HL-60 (cell line): ENCODE measurements at regions not wholly inside any gene's neighbourhood (a gene's known extent, or its start where the extent isn't known, plus 50 kb on each side); places are given as distances from the start of the nearest gene placed in this dataset.

ENCODE experiments used
- DNase-seq, 2 experiments: peaks; one replicate each; pipeline ENCODE4 v3.0.0-alpha.2; 2010 to 2020; ENCODE audit warnings: low read depth in 1 of 2, low spot score in 1 of 2
- H3K27ac ChIP-seq: fragments of 250-450 bp; sonication (Bioruptor Pico); replicated peaks from 2 replicates; pipeline ENCODE4 v1.5.1; 2020; ENCODE audit warnings: mild to moderate bottlenecking, moderate library complexity
- H3K27me3 ChIP-seq: fragments of 250-450 bp; sonication (Bioruptor Pico); 2 replicates; pipeline ENCODE4 v1.5.1; 2021; ENCODE audit warnings: mild to moderate bottlenecking, moderate library complexity; ENCODE audit not compliant: insufficient read depth, poor library complexity, severe bottlenecking
- H3K4me3 ChIP-seq: replicated peaks from 2 replicates; pipeline ENCODE4 v1.5.1; 2011; ENCODE audit warnings: mild to moderate bottlenecking, control low read depth, low read length; ENCODE audit not compliant: insufficient read depth
- GABPA ChIP-seq: IDR thresholded peaks from 2 replicates; pipeline ENCODE4 v1.6.1; 2012; ENCODE audit warnings: low read depth
- POLR2AphosphoS5 ChIP-seq: IDR thresholded peaks from 2 replicates; pipeline ENCODE4 v1.6.1; 2012; ENCODE audit warnings: low read depth
- SPI1 ChIP-seq: IDR thresholded peaks from 2 replicates; pipeline ENCODE4 v1.6.1; 2012; ENCODE audit warnings: low read depth, mild to moderate bottlenecking, borderline replicate concordance
- TF ChIP-seq, protein P1 (sequence below): IDR thresholded peaks from one replicate; pipeline ENCODE4 v1.5.1; 2011; ENCODE audit warnings: low read length, control low read depth, inconsistent platforms; ENCODE audit not compliant: insufficient read depth
- TF ChIP-seq, protein P2 (sequence below): IDR thresholded peaks from 2 replicates; pipeline ENCODE4 v1.6.1; 2012; ENCODE audit warnings: low read depth; ENCODE audit not compliant: insufficient replicate concordance

DNA sequence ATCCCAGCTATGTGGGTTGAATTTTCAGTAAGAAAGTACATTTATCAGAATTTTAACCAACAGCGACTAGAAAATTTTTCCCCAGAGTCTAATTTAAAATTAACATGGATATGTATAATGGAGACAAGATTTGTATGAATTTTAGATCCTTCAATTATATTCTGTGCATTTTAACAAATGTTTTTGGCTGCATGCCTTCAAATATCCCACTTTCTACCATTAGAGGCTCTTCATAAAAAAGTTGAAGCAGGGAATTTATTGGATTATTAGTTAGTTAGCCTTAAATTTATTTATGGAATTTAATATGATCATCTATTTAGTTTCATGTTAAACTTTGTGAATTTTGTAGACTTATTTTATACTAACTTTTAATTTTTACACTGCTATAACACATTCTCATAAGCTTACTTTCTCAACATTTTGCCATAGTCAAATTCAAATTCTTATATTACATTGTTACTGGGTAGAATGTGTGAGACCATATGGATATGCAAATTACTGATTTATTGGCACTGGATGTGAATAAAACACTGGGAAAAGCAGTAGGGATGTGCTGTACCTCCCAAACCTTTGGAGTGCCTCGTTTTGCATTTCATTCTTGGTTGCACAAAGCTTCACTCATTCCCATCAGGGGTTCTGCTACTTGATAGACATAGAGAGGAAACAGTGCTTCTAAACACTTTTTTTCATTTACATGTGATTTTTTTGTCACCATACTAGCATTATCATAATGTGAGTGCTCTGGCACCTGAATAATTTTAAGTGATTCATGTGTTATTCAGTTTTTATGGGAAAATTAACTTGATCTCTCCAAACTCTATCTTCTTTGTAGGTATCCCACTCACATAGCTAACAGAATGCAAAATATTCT, 491.8 kb upstream of the COX7C start:
- no peak overlapping the region for H3K4me3 ChIP-seq
- no peak for DNase-seq
- H3K27me3 ChIP-seq, result no peaks in the 10 kb centered on the region
- TF ChIP-seq GABPA, result no peak
- TF ChIP-seq, protein P1, sequence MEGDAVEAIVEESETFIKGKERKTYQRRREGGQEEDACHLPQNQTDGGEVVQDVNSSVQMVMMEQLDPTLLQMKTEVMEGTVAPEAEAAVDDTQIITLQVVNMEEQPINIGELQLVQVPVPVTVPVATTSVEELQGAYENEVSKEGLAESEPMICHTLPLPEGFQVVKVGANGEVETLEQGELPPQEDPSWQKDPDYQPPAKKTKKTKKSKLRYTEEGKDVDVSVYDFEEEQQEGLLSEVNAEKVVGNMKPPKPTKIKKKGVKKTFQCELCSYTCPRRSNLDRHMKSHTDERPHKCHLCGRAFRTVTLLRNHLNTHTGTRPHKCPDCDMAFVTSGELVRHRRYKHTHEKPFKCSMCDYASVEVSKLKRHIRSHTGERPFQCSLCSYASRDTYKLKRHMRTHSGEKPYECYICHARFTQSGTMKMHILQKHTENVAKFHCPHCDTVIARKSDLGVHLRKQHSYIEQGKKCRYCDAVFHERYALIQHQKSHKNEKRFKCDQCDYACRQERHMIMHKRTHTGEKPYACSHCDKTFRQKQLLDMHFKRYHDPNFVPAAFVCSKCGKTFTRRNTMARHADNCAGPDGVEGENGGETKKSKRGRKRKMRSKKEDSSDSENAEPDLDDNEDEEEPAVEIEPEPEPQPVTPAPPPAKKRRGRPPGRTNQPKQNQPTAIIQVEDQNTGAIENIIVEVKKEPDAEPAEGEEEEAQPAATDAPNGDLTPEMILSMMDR, result no peak
- TF ChIP-seq POLR2AphosphoS5, result no peak
- TF ChIP-seq, protein P2, sequence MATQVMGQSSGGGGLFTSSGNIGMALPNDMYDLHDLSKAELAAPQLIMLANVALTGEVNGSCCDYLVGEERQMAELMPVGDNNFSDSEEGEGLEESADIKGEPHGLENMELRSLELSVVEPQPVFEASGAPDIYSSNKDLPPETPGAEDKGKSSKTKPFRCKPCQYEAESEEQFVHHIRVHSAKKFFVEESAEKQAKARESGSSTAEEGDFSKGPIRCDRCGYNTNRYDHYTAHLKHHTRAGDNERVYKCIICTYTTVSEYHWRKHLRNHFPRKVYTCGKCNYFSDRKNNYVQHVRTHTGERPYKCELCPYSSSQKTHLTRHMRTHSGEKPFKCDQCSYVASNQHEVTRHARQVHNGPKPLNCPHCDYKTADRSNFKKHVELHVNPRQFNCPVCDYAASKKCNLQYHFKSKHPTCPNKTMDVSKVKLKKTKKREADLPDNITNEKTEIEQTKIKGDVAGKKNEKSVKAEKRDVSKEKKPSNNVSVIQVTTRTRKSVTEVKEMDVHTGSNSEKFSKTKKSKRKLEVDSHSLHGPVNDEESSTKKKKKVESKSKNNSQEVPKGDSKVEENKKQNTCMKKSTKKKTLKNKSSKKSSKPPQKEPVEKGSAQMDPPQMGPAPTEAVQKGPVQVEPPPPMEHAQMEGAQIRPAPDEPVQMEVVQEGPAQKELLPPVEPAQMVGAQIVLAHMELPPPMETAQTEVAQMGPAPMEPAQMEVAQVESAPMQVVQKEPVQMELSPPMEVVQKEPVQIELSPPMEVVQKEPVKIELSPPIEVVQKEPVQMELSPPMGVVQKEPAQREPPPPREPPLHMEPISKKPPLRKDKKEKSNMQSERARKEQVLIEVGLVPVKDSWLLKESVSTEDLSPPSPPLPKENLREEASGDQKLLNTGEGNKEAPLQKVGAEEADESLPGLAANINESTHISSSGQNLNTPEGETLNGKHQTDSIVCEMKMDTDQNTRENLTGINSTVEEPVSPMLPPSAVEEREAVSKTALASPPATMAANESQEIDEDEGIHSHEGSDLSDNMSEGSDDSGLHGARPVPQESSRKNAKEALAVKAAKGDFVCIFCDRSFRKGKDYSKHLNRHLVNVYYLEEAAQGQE, result no peak
- no peak for TF ChIP-seq SPI1
- no peak overlapping the region for H3K27ac ChIP-seq

DNA sequence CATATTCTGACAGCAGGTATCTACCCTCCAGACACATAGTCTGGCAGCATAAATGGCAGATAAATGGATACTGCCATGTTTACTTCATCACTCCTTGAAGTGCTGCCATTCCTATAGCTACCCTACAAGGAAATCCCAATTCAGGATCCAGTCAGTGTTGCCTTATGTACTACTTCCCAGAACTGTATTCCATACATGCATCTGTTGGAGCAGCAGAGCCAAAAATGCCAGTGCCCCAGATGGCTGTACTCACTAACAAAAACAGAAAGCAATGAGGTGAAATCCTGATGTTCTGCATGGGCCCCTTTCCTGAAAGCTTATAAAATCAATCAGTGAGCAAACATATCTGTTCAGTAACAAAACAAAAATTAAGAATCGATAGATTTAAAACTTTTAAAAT, 490.0 kb upstream of the COX7C start:
- no peak for DNase-seq
- Histone ChIP-seq H3K4me3 (no peak overlapping the region), H3K27ac (no peak overlapping the region), H3K27me3 (no peaks in the 10 kb centered on the region)
- TF ChIP-seq POLR2AphosphoS5 (no peak), SPI1 (no peak), GABPA (no peak)
- TF ChIP-seq, protein P2, result no peak
- TF ChIP-seq, protein P1, result no peak

DNA sequence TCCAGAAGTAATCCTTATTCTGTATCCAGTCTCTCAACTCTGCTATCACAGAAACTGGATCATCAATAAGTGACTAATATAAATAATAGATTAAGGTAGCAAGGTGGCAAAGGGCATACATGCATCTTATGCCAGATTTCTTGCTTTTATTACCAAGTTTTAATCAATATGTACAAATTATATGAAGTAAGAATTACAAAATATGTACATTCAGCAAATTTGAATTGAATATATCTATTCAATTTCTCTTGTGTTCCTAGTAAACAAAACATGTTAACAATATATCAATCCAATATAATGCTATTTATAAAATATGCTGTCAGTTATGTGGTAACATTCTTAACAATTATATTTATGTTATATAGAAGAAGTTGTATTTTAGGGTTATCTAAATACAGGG, 488.7 kb upstream of the COX7C start:
- Histone ChIP-seq H3K27ac (no peak overlapping the region), H3K4me3 (no peak overlapping the region), H3K27me3 (no peaks in the 10 kb centered on the region)
- TF ChIP-seq, protein P2, result no peak
- TF ChIP-seq SPI1, result no peak
- TF ChIP-seq, protein P1, result no peak
- TF ChIP-seq GABPA, result no peak
- no peak for TF ChIP-seq POLR2AphosphoS5
- no peak for DNase-seq
